Transverse colon (tissue), 4 donors: ENCODE measurements at regions not wholly inside any gene's neighbourhood (a gene's known extent, or its start where the extent isn't known, plus 50 kb on each side); places are given as distances from the start of the nearest gene placed in this dataset.

ENCODE experiments used
- CTCF ChIP-seq, 5 experiments: fragments of 200-600 bp in 3 of 5; fragments of 450-650 bp in 2 of 5; sonication (generic) in 3 of 5; IDR thresholded peaks; 1 replicate in 2 of 5; 2 replicates in 3 of 5; pipeline ENCODE4 v1.5.1; 2016 to 2017; ENCODE audit warnings: antibody characterized with exemption in 5 of 5, inconsistent platforms in 3 of 5, mild to moderate bottlenecking in 2 of 5, moderate library complexity in 1 of 5
- EP300 ChIP-seq: sonication (generic); formaldehyde crosslinking; IDR thresholded peaks from one replicate; pipeline ENCODE4 v1.6.1; 2017; ENCODE audit warnings: antibody characterized with exemption, low read depth
- POLR2A ChIP-seq: fragments of 450-650 bp; IDR thresholded peaks from one replicate; pipeline ENCODE4 v1.6.1; 2016; ENCODE audit warnings: antibody characterized with exemption, mild to moderate bottlenecking, moderate library complexity
- POLR2AphosphoS5 ChIP-seq, 3 donors: sonication (generic); formaldehyde crosslinking; IDR thresholded peaks; one replicate each; pipeline ENCODE4 v1.6.1; 2016; ENCODE audit warnings: antibody characterized with exemption in 3 of 3

GRCh38 chr10:8844141-8844540 lies 789.7 kb downstream of the GATA3 start:
- TF ChIP-seq POLR2A (no peak), EP300 (no peak), CTCF (IDR thresholded peaks at IDR 0.05) (no peak), POLR2AphosphoS5 (IDR thresholded peaks at IDR 0.05) (no peak)
